ENCODE measurements at regions not wholly inside any gene's neighbourhood (a gene's known extent, or its start where the extent isn't known, plus 50 kb on each side); places are given as distances from the start of the nearest gene placed in this dataset.

GRCh38 chr5:155264809-155265208 lies 251.3 kb downstream of the KIF4B start:
- no peak for TF ChIP-seq CTCF (IDR thresholded peaks at IDR 0.05)
- no peaks in the 10 kb centered on the region for H3K9me3 ChIP-seq (ENCODE audit: control insufficient read depth in 1 of 2, insufficient read depth in 1 of 2, low read length in 2 of 2)
- ChIA-PET CTCF (interaction anchor here (0.7 kb wide), 1 partner anchor 18 kb away, joined by 3 read pairs; no protein-coding TSS in a partner anchor), POLR2A (no interaction called here)
- no peaks in the 10 kb centered on the region for H3K27me3 ChIP-seq (ENCODE audit: control insufficient read depth in 1 of 2, insufficient read depth in 2 of 2, low read length in 2 of 2)
- intact Hi-C loops (cut with DNase I, micrococcal nuclease): no loop called here
- DNase-seq: no peak
- H3K27ac ChIP-seq (ENCODE audit: low read depth in 1 of 2, low read length in 2 of 2): no peak overlapping the region
- H3K9me3 Mint-ChIP-seq: no peaks in the 10 kb centered on the region
- no peak overlapping the region for H3K27ac Mint-ChIP-seq
- peaks cover 3% of the 10 kb centered on the region for H3K27me3 Mint-ChIP-seq
- H3K36me3 Mint-ChIP-seq (ENCODE audit: low read depth): no peaks in the 10 kb centered on the region
- no peak for ATAC-seq (ENCODE audit: poor library complexity)
- H3K4me1 Mint-ChIP-seq (ENCODE audit: low read depth): no peaks in the 10 kb centered on the region
- no peaks in the 10 kb centered on the region for H3K4me1 ChIP-seq (ENCODE audit: insufficient read depth, low read length)
- no peak overlapping the region for H3K4me3 ChIP-seq (ENCODE audit: low read length)
- H3K4me3 Mint-ChIP-seq: no peak overlapping the region
- no peaks in the 10 kb centered on the region for H3K36me3 ChIP-seq (ENCODE audit: insufficient read depth, low read length)

GRCh38 chr5:155268770-155269425 lies 255.3 kb downstream of the KIF4B start:
- Histone ChIP-seq H3K36me3 (ENCODE audit: insufficient read depth, low read length) (no peaks in the 10 kb centered on the region), H3K27me3 (ENCODE audit: control insufficient read depth in 1 of 2, insufficient read depth in 2 of 2, low read length in 2 of 2) (no peaks in the 10 kb centered on the region), H3K9me3 (ENCODE audit: control insufficient read depth in 1 of 2, insufficient read depth in 1 of 2, low read length in 2 of 2) (no peaks in the 10 kb centered on the region), H3K4me1 (ENCODE audit: insufficient read depth, low read length) (no peaks in the 10 kb centered on the region), H3K27ac (ENCODE audit: low read depth in 1 of 2, low read length in 2 of 2) (no peak overlapping the region), H3K4me3 (ENCODE audit: low read length) (no peak overlapping the region)
- Mint-ChIP-seq H3K9me3 (no peaks in the 10 kb centered on the region), H3K36me3 (ENCODE audit: low read depth) (no peaks in the 10 kb centered on the region), H3K27ac (no peak overlapping the region), H3K4me3 (no peak overlapping the region), H3K27me3 (peaks cover 12% of the 10 kb centered on the region), H3K4me1 (ENCODE audit: low read depth) (no peaks in the 10 kb centered on the region)
- no peak for DNase-seq
- POLR2A ChIA-PET: no interaction called here
- no peak for ATAC-seq (ENCODE audit: poor library complexity)
- TF ChIP-seq CTCF (IDR thresholded peaks at IDR 0.05): no peak
- intact Hi-C loops (cut with DNase I, micrococcal nuclease): no loop called here
- CTCF ChIA-PET: no interaction called here

- Mint-ChIP-seq H3K4me1 (ENCODE audit: low read depth) (no peaks in the 10 kb centered on the region), H3K4me3 (no peak overlapping the region), H3K27ac (no peak overlapping the region), H3K36me3 (ENCODE audit: low read depth) (no peaks in the 10 kb centered on the region), H3K9me3 (no peaks in the 10 kb centered on the region), H3K27me3 (peaks cover 22% of the 10 kb centered on the region)
- TF ChIP-seq CTCF (IDR thresholded peaks at IDR 0.05): no peak
- Histone ChIP-seq H3K27me3 (ENCODE audit: control insufficient read depth in 1 of 2, insufficient read depth in 2 of 2, low read length in 2 of 2) (peaks cover 0 to 2% of the 10 kb centered on the region in 2 experiments), H3K9me3 (ENCODE audit: control insufficient read depth in 1 of 2, insufficient read depth in 1 of 2, low read length in 2 of 2) (no peaks in the 10 kb centered on the region), H3K4me3 (ENCODE audit: low read length) (no peak overlapping the region), H3K36me3 (ENCODE audit: insufficient read depth, low read length) (no peaks in the 10 kb centered on the region), H3K4me1 (ENCODE audit: insufficient read depth, low read length) (no peaks in the 10 kb centered on the region), H3K27ac (ENCODE audit: low read depth in 1 of 2, low read length in 2 of 2) (no peak overlapping the region)
- ChIA-PET POLR2A (no interaction called here), CTCF (no interaction called here)
- no peak for DNase-seq
- intact Hi-C loops (cut with DNase I, micrococcal nuclease): no loop called here
- ATAC-seq (ENCODE audit: poor library complexity): no peak
Observed at GRCh38 chr5:155270725-155271124, 257.2 kb downstream of the KIF4B start.
